ENCODE measurements at regions not wholly inside any gene's neighbourhood (a gene's known extent, or its start where the extent isn't known, plus 50 kb on each side); places are given as distances from the start of the nearest gene placed in this dataset.

DNA sequence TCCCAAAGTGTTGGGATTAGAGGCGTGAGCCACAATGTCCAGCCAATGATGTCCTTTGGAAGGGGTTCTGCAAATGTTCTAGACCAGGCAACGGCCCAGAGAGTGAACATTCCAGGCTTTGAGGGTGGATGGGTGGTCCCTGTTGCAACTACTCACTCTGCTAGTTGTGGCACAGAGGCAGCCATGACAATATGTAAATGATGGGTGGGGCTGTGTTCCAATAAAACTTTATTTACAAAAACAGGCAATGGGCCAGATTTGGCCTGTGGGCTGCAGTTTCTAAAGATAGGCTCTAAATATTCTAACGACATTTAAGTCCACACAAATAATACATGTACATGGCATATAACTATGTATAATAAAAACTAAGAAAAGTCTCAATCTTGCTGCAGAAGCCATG, 276.3 kb downstream of the CTTN start:
- TF ChIP-seq, protein P1, sequence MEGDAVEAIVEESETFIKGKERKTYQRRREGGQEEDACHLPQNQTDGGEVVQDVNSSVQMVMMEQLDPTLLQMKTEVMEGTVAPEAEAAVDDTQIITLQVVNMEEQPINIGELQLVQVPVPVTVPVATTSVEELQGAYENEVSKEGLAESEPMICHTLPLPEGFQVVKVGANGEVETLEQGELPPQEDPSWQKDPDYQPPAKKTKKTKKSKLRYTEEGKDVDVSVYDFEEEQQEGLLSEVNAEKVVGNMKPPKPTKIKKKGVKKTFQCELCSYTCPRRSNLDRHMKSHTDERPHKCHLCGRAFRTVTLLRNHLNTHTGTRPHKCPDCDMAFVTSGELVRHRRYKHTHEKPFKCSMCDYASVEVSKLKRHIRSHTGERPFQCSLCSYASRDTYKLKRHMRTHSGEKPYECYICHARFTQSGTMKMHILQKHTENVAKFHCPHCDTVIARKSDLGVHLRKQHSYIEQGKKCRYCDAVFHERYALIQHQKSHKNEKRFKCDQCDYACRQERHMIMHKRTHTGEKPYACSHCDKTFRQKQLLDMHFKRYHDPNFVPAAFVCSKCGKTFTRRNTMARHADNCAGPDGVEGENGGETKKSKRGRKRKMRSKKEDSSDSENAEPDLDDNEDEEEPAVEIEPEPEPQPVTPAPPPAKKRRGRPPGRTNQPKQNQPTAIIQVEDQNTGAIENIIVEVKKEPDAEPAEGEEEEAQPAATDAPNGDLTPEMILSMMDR (IDR thresholded peaks at IDR 0.05): no peak
- TF ChIP-seq POLR2A (IDR thresholded peaks at IDR 0.05): no peak
